ACC112 (cell line): ENCODE measurements at regions not wholly inside any gene's neighbourhood (a gene's known extent, or its start where the extent isn't known, plus 50 kb on each side); places are given as distances from the start of the nearest gene placed in this dataset.
A peak's percentile ranks its signal among the peaks of the same experiment; 100 is the strongest.
"Not testable (repeated sequence)": the region's sequence is repeated elsewhere in the genome, so short reads cannot be mapped to it uniquely, and the experiment has no call there.

ENCODE experiments used
- H2AFZ ChIP-seq: fragments of 200-600 bp; sonication (generic); one replicate; pipeline ENCODE4 v1.6.0; 2017; ENCODE audit warnings: antibody characterized with exemption, low read length; ENCODE audit not compliant: unreplicated experiment
- H3K27ac ChIP-seq: fragments of 200-600 bp; sonication (generic); 2 replicates; pipeline ENCODE4 v1.5.1; 2014; ENCODE audit warnings: low read depth, mild to moderate bottlenecking, antibody characterized with exemption, low read length, moderate library complexity
- H3K27me3 ChIP-seq: fragments of 200-600 bp; sonication (generic); 2 replicates; pipeline ENCODE4 v1.6.1; 2014; ENCODE audit warnings: mild to moderate bottlenecking, antibody characterized with exemption, low read length, moderate library complexity, mixed read lengths; ENCODE audit not compliant: insufficient read depth
- H3K36me3 ChIP-seq: fragments of 200-600 bp; sonication (generic); 2 replicates; pipeline ENCODE4 v1.6.1; 2016; ENCODE audit warnings: mild to moderate bottlenecking, antibody characterized with exemption, low read length, moderate library complexity, mixed read lengths; ENCODE audit not compliant: insufficient read depth
- H3K4me1 ChIP-seq: fragments of 200-600 bp; sonication (generic); one replicate; pipeline ENCODE4 v1.6.1; 2016; ENCODE audit warnings: low read length, mixed read lengths; ENCODE audit not compliant: insufficient read depth, unreplicated experiment, control insufficient read depth
- H3K4me3 ChIP-seq: fragments of 200-600 bp; sonication (generic); 2 replicates; pipeline ENCODE4 v1.5.1; 2014; ENCODE audit warnings: mild to moderate bottlenecking, low read depth, low read length
- H3K79me2 ChIP-seq: fragments of 200-600 bp; sonication (generic); one replicate; pipeline ENCODE4 v1.6.0; 2016; ENCODE audit warnings: low read length; ENCODE audit not compliant: control insufficient read depth, unreplicated experiment, insufficient read depth

- peak overlapping the region; percentile 57; the same call in 1 of the 2 replicates for H3K4me3 ChIP-seq
- H3K36me3 ChIP-seq, result no peaks in the 10 kb centered on the region
- no peak overlapping the region for H2AFZ ChIP-seq
- peak overlapping the region; percentile 99 for H3K27ac ChIP-seq
- no peaks in the 10 kb centered on the region for H3K27me3 ChIP-seq
- no peaks in the 10 kb centered on the region for H3K79me2 ChIP-seq
- H3K4me1 ChIP-seq, result peaks cover 47% of the 10 kb centered on the region
These were observed 125.3 kb upstream of the SPRED1 start for GRCh38 chr15:38127306-38127771.

- Histone ChIP-seq H3K4me1 (peaks cover 48% of the 10 kb centered on the region), H3K79me2 (no peaks in the 10 kb centered on the region), H3K27me3 (no peaks in the 10 kb centered on the region), H2AFZ (peak overlapping the region; percentile 54), H3K27ac (peak overlapping the region; percentile 99), H3K36me3 (no peaks in the 10 kb centered on the region), H3K4me3 (peak overlapping the region; percentile 57)
These were observed 124.3 kb upstream of the SPRED1 start for GRCh38 chr15:38128341-38128781.

- peak overlapping the region; percentile 73; the same call in 1 of the 2 replicates for H3K4me3 ChIP-seq
- peak overlapping the region; percentile 99 for H3K27ac ChIP-seq
- H3K27me3 ChIP-seq, result no peaks in the 10 kb centered on the region
- peaks cover 48% of the 10 kb centered on the region for H3K4me1 ChIP-seq
- no peak overlapping the region for H2AFZ ChIP-seq
- no peaks in the 10 kb centered on the region for H3K36me3 ChIP-seq
- H3K79me2 ChIP-seq, result no peaks in the 10 kb centered on the region
These were observed 123.7 kb upstream of the SPRED1 start for GRCh38 chr15:38128921-38129320.

- peak overlapping the region; percentile 99 for H3K27ac ChIP-seq
- H3K36me3 ChIP-seq, result no peaks in the 10 kb centered on the region
- peaks cover 48% of the 10 kb centered on the region for H3K4me1 ChIP-seq
- no peaks in the 10 kb centered on the region for H3K27me3 ChIP-seq
- H2AFZ ChIP-seq, result peak overlapping the region; percentile 68
- no peaks in the 10 kb centered on the region for H3K79me2 ChIP-seq
- H3K4me3 ChIP-seq, result peak overlapping the region; percentile 73
These were observed 123.0 kb upstream of the SPRED1 start for GRCh38 chr15:38129531-38130204.

GRCh38 chr15:38130205-38130567 lies 122.5 kb upstream of the SPRED1 start:
- H2AFZ ChIP-seq, result peak overlapping the region; percentile 68

GRCh38 chr15:38130740-38131498 lies 121.7 kb upstream of the SPRED1 start:
- Histone ChIP-seq H2AFZ (peak overlapping the region; percentile 54), H3K4me1 (peaks cover 48% of the 10 kb centered on the region), H3K36me3 (no peaks in the 10 kb centered on the region), H3K27me3 (no peaks in the 10 kb centered on the region), H3K27ac (peak overlapping the region; percentile 99), H3K4me3 (peak overlapping the region; percentile 73), H3K79me2 (no peaks in the 10 kb centered on the region)

More at GRCh38 chr15:38130205-38130567, 122.5 kb upstream of the SPRED1 start:
- H3K27me3 ChIP-seq, result no peaks in the 10 kb centered on the region
- no peaks in the 10 kb centered on the region for H3K36me3 ChIP-seq
- H3K4me3 ChIP-seq, result peak overlapping the region; percentile 73
- no peaks in the 10 kb centered on the region for H3K79me2 ChIP-seq
- H3K27ac ChIP-seq, result peak overlapping the region; percentile 99
- peaks cover 48% of the 10 kb centered on the region for H3K4me1 ChIP-seq

- Histone ChIP-seq H3K4me3 (no peak overlapping the region), H2AFZ (no peak overlapping the region), H3K27ac (no peak overlapping the region), H3K36me3 (no peaks in the 10 kb centered on the region), H3K27me3 (no peaks in the 10 kb centered on the region), H3K4me1 (peaks cover 24% of the 10 kb centered on the region), H3K79me2 (no peaks in the 10 kb centered on the region)
These were observed 118.4 kb upstream of the SPRED1 start for GRCh38 chr15:38134252-38134651.

GRCh38 chr15:38142195-38142594 lies 110.4 kb upstream of the SPRED1 start:
- peaks cover 26% of the 10 kb centered on the region for H3K4me1 ChIP-seq
- H2AFZ ChIP-seq, H3K36me3 ChIP-seq, H3K4me3 ChIP-seq, H3K79me2 ChIP-seq, H3K27ac ChIP-seq, H3K27me3 ChIP-seq: not testable (repeated sequence)

- Histone ChIP-seq H3K27ac (peak overlapping the region; percentile 62), H3K4me1 (peaks cover 26% of the 10 kb centered on the region), H3K79me2 (no peaks in the 10 kb centered on the region), H2AFZ (peak overlapping the region; percentile 72), H3K4me3 (0 out of 2 replicates have a peak overlapping the region, but pooled peaks have one; percentile 11), H3K27me3 (no peaks in the 10 kb centered on the region), H3K36me3 (no peaks in the 10 kb centered on the region)
These were observed 107.7 kb upstream of the SPRED1 start for GRCh38 chr15:38144921-38145320.

GRCh38 chr15:38145651-38146111 lies 107.0 kb upstream of the SPRED1 start:
- H3K4me1 ChIP-seq, result peaks cover 26% of the 10 kb centered on the region
- no peaks in the 10 kb centered on the region for H3K27me3 ChIP-seq
- H3K36me3 ChIP-seq, result no peaks in the 10 kb centered on the region
- peak overlapping the region; percentile 62 for H3K27ac ChIP-seq
- H3K79me2 ChIP-seq, result no peaks in the 10 kb centered on the region
- peak overlapping the region; percentile 72 for H2AFZ ChIP-seq
- no peak overlapping the region for H3K4me3 ChIP-seq
